Prostate gland (tissue), 2 donors: ENCODE measurements at regions not wholly inside any gene's neighbourhood (a gene's known extent, or its start where the extent isn't known, plus 50 kb on each side); places are given as distances from the start of the nearest gene placed in this dataset.

Experiments
- POLR2A ChIP-seq: fragments of 450-650 bp; IDR thresholded peaks from one replicate; pipeline ENCODE4 v1.6.1; 2016; ENCODE audit warnings: antibody characterized with exemption, mild to moderate bottlenecking
- POLR2AphosphoS5 ChIP-seq: sonication (generic); formaldehyde crosslinking; IDR thresholded peaks from one replicate; pipeline ENCODE4 v1.6.1; 2017; ENCODE audit warnings: antibody characterized with exemption
- TF ChIP-seq, protein P1 (sequence below), 4 experiments: fragments of 200-600 bp in 2 of 4; fragments of 450-650 bp in 2 of 4; sonication (generic) in 2 of 4; IDR thresholded peaks; 1 replicate in 3 of 4; 2 replicates in 1 of 4; pipeline ENCODE4 v1.5.1; 2016 to 2019; ENCODE audit warnings: antibody characterized with exemption in 4 of 4, mild to moderate bottlenecking in 2 of 4, moderate library complexity in 2 of 4

DNA sequence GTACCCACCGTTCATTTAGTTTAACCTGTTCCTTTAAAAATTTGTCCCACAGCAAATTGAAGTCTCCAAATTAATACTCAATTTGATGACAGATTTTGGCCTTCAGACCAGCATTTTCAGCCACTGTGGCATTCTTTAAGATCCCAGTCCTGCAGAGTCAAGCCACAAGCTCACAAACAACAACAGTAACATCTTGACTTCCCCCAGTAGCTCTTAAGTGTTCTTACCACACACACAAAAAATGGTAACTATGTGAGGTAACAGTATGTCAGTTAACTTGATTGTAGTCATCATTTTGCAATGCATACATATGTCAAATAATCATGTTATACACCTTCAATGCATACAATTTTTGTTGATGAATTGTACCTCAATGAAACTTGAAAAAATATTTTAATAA is 247.9 kb downstream of the LURAP1L start:
- TF ChIP-seq POLR2A (no peak), POLR2AphosphoS5 (no peak)
- TF ChIP-seq, protein P1, sequence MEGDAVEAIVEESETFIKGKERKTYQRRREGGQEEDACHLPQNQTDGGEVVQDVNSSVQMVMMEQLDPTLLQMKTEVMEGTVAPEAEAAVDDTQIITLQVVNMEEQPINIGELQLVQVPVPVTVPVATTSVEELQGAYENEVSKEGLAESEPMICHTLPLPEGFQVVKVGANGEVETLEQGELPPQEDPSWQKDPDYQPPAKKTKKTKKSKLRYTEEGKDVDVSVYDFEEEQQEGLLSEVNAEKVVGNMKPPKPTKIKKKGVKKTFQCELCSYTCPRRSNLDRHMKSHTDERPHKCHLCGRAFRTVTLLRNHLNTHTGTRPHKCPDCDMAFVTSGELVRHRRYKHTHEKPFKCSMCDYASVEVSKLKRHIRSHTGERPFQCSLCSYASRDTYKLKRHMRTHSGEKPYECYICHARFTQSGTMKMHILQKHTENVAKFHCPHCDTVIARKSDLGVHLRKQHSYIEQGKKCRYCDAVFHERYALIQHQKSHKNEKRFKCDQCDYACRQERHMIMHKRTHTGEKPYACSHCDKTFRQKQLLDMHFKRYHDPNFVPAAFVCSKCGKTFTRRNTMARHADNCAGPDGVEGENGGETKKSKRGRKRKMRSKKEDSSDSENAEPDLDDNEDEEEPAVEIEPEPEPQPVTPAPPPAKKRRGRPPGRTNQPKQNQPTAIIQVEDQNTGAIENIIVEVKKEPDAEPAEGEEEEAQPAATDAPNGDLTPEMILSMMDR (IDR thresholded peaks at IDR 0.05), result no peak
